ENCODE measurements at regions not wholly inside any gene's neighbourhood (a gene's known extent, or its start where the extent isn't known, plus 50 kb on each side); places are given as distances from the start of the nearest gene placed in this dataset.

- H3K9me3 ChIP-seq (replicated peaks; ENCODE audit: control insufficient read depth, insufficient read depth, low read length) = no peaks in the 10 kb centered on the region; the same call in 1 of the 3 replicates
- H4K20me1 ChIP-seq (ENCODE audit: control insufficient read depth, insufficient read depth) = no peaks in the 10 kb centered on the region
- no peak overlapping the region for H3K9ac ChIP-seq (ENCODE audit: control insufficient read depth, insufficient read depth, low read length)
- H2AFZ ChIP-seq (ENCODE audit: control insufficient read depth, low read depth, low read length) = no peak overlapping the region
- DNase-seq (ENCODE audit: low read depth, low spot score) (no peak), ATAC-seq (no peak), FAIRE-seq (peak; percentile 69)
- no peaks in the 10 kb centered on the region for H3K79me2 ChIP-seq (ENCODE audit: control insufficient read depth, insufficient read depth, low read length)
- RAD21 ChIA-PET (ENCODE audit: unreplicated experiment) = no interaction called here
- H3K36me3 ChIP-seq (ENCODE audit: control insufficient read depth in 2 of 2, insufficient read depth in 2 of 2, low read length in 1 of 2) = no peaks in the 10 kb centered on the region
- 28% methylated on average over 3 of the region's 3 CpGs for WGBS (ENCODE audit: insufficient coverage, insufficient replicate concordance, low lambda C conversion rate, missing lambda C conversion rate)
- in situ Hi-C loops (cut with MboI) = no loop called here
- SMC1A ChIA-PET (ENCODE audit: uncharacterized antibody, unreplicated experiment) = no interaction called here
- POLR2A ChIA-PET = no interaction called here
- H3K4me1 ChIP-seq (ENCODE audit: control insufficient read depth, insufficient read depth, low read length) = no peaks in the 10 kb centered on the region
- no peak overlapping the region for H3K4me3 ChIP-seq
- no peak overlapping the region for H3K4me2 ChIP-seq (ENCODE audit: control insufficient read depth, insufficient read depth)
- CTCF ChIA-PET = no interaction called here
- intact Hi-C loops (cut with micrococcal nuclease; ENCODE audit: unreplicated experiment) = no loop called here
- no peak overlapping the region for H3K27ac ChIP-seq (ENCODE audit: control insufficient read depth, insufficient read depth)
- no peaks in the 10 kb centered on the region for H3K27me3 ChIP-seq (replicated peaks in 1 of 2; ENCODE audit: control insufficient read depth in 2 of 2, insufficient read depth in 2 of 2, low read length in 1 of 2)
- TF ChIP-seq YY1 (IDR thresholded peaks at IDR 0.05; ENCODE audit: low read depth, low read length) (peak; percentile 40; the same call in 1 of the 2 replicates), CEBPZ (IDR thresholded peaks at IDR 0.05; ENCODE audit: low read depth, low read length) (peak; percentile 72), RAD51 (IDR thresholded peaks at IDR 0.05) (no peak), FOXM1 (IDR thresholded peaks at IDR 0.05; ENCODE audit: low read depth, low read length) (no peak), ZNF622 (IDR thresholded peaks at IDR 0.05) (no peak), ETV6 (conservative IDR thresholded peaks at IDR 0.05 in 1 of 2, IDR thresholded peaks at IDR 0.05 in 1 of 2; ENCODE audit: borderline replicate concordance in 1 of 2, low read depth in 1 of 2) (no peak), NR2F1 (conservative IDR thresholded peaks at IDR 0.05) (no peak), ZNF207 (IDR thresholded peaks at IDR 0.05; ENCODE audit: borderline replicate concordance) (no peak), CBX5 (IDR thresholded peaks at IDR 0.05; ENCODE audit: low read depth) (peak; percentile 99), MEF2B (IDR thresholded peaks at IDR 0.05; ENCODE audit: partially characterized antibody, poor library complexity, severe bottlenecking) (no peak), POLR2A (IDR thresholded peaks at IDR 0.05; ENCODE audit: low read depth, low read length) (no peak), STAT3 (IDR thresholded peaks at IDR 0.05; ENCODE audit: low read depth, low read length) (no peak), HCFC1 (IDR thresholded peaks at IDR 0.05; ENCODE audit: low read length) (no peak)
- no TSS peak for BruUV-seq (replicated peaks)
Observed at GRCh38 chr5:117713585-117714198, 1139.1 kb upstream of the SEMA6A start.

All from GM12878 (cell line).